ENCODE measurements at regions not wholly inside any gene's neighbourhood (a gene's known extent, or its start where the extent isn't known, plus 50 kb on each side); places are given as distances from the start of the nearest gene placed in this dataset.

DNA sequence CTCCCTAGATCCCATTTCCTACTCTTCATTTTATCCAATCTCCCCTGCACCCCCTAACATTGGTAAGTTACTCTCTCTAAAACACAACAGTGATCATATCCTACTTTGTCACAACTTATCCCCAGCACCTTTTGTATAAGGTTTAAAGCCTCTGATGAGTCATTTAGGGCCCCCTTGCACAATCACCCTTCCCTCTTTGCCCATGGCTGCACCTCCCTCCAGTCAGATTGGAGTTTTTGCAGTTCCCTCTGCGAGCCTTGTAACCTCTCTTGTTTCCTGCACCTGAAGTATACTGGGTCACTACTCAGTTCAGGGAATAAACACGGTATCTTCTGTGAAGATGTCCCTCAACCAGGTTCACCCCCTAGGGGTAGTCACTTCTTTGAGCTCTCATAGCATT lies 55.9 kb upstream of the ADRB1 start:
- TF ChIP-seq TAF1 (IDR thresholded peaks at IDR 0.05; ENCODE audit: low read depth) (no peak), EZH2 (IDR thresholded peaks at IDR 0.05; ENCODE audit: borderline replicate concordance, insufficient read depth, low read length, poor library complexity, severe bottlenecking) (no peak), SMC3 (conservative IDR thresholded peaks at IDR 0.05; ENCODE audit: poor library complexity) (no peak), EP300 (conservative IDR thresholded peaks at IDR 0.05; ENCODE audit: poor library complexity, severe bottlenecking) (no peak), CTCF (IDR thresholded peaks at IDR 0.05; ENCODE audit: poor library complexity, severe bottlenecking) (no peak), RAD21 (conservative IDR thresholded peaks at IDR 0.05) (no peak)
- H3K9ac ChIP-seq (ENCODE audit: low read length), result no peak overlapping the region
- no peaks in the 10 kb centered on the region for H3K9me3 ChIP-seq (ENCODE audit: low read length)
- H3K4me3 ChIP-seq (ENCODE audit: low read length), result no peak overlapping the region
- no peak overlapping the region for H3K27ac ChIP-seq (ENCODE audit: low read length)
- no peaks in the 10 kb centered on the region for H3F3A ChIP-seq (ENCODE audit: insufficient read depth, low read length, poor library complexity, severe bottlenecking)
- H2AFZ ChIP-seq (ENCODE audit: low read depth, low read length), result no peak overlapping the region
- H3K79me2 ChIP-seq (replicated peaks; ENCODE audit: insufficient read depth, low read length), result no peaks in the 10 kb centered on the region
- H3K27me3 ChIP-seq (ENCODE audit: insufficient read depth, low read depth, low read length), result no peaks in the 10 kb centered on the region
- no peaks in the 10 kb centered on the region for H3K36me3 ChIP-seq (ENCODE audit: insufficient read depth, low read length)
- no peaks in the 10 kb centered on the region for H4K20me1 ChIP-seq (ENCODE audit: insufficient read depth)
- H3K4me2 ChIP-seq (ENCODE audit: low read length), result no peak overlapping the region
- H3K9me2 ChIP-seq (ENCODE audit: insufficient read depth, low read length), result no peaks in the 10 kb centered on the region

- H3K27me3 ChIP-seq (ENCODE audit: insufficient read depth, low read depth, low read length), result no peaks in the 10 kb centered on the region
- H2AFZ ChIP-seq (ENCODE audit: low read depth, low read length), result no peak overlapping the region
- no peaks in the 10 kb centered on the region for H3K9me3 ChIP-seq (ENCODE audit: low read length)
- H3K4me3 ChIP-seq (ENCODE audit: low read length), result no peak overlapping the region
- TF ChIP-seq SMC3 (conservative IDR thresholded peaks at IDR 0.05; ENCODE audit: poor library complexity) (no peak), RAD21 (conservative IDR thresholded peaks at IDR 0.05) (no peak), CTCF (IDR thresholded peaks at IDR 0.05; ENCODE audit: poor library complexity, severe bottlenecking) (no peak), POLR2AphosphoS5 (IDR thresholded peaks at IDR 0.05) (no peak), MXI1 (conservative IDR thresholded peaks at IDR 0.05; ENCODE audit: poor library complexity, severe bottlenecking) (no peak), EP300 (conservative IDR thresholded peaks at IDR 0.05; ENCODE audit: poor library complexity, severe bottlenecking) (no peak), EZH2 (IDR thresholded peaks at IDR 0.05; ENCODE audit: borderline replicate concordance, insufficient read depth, low read length, poor library complexity, severe bottlenecking) (no peak), TAF1 (IDR thresholded peaks at IDR 0.05; ENCODE audit: low read depth) (no peak)
- TF ChIP-seq, protein P1, sequence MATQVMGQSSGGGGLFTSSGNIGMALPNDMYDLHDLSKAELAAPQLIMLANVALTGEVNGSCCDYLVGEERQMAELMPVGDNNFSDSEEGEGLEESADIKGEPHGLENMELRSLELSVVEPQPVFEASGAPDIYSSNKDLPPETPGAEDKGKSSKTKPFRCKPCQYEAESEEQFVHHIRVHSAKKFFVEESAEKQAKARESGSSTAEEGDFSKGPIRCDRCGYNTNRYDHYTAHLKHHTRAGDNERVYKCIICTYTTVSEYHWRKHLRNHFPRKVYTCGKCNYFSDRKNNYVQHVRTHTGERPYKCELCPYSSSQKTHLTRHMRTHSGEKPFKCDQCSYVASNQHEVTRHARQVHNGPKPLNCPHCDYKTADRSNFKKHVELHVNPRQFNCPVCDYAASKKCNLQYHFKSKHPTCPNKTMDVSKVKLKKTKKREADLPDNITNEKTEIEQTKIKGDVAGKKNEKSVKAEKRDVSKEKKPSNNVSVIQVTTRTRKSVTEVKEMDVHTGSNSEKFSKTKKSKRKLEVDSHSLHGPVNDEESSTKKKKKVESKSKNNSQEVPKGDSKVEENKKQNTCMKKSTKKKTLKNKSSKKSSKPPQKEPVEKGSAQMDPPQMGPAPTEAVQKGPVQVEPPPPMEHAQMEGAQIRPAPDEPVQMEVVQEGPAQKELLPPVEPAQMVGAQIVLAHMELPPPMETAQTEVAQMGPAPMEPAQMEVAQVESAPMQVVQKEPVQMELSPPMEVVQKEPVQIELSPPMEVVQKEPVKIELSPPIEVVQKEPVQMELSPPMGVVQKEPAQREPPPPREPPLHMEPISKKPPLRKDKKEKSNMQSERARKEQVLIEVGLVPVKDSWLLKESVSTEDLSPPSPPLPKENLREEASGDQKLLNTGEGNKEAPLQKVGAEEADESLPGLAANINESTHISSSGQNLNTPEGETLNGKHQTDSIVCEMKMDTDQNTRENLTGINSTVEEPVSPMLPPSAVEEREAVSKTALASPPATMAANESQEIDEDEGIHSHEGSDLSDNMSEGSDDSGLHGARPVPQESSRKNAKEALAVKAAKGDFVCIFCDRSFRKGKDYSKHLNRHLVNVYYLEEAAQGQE (IDR thresholded peaks at IDR 0.05; ENCODE audit: borderline replicate concordance), result no peak
- no peak overlapping the region for H3K27ac ChIP-seq (ENCODE audit: low read length)
- H3K79me2 ChIP-seq (replicated peaks; ENCODE audit: insufficient read depth, low read length), result no peaks in the 10 kb centered on the region
- no peak overlapping the region for H3K4me2 ChIP-seq (ENCODE audit: low read length)
- H3F3A ChIP-seq (ENCODE audit: insufficient read depth, low read length, poor library complexity, severe bottlenecking), result no peaks in the 10 kb centered on the region
- H3K9me2 ChIP-seq (ENCODE audit: insufficient read depth, low read length), result no peaks in the 10 kb centered on the region
- H3K9ac ChIP-seq (ENCODE audit: low read length), result no peak overlapping the region
- no peaks in the 10 kb centered on the region for H4K20me1 ChIP-seq (ENCODE audit: insufficient read depth)
- no peaks in the 10 kb centered on the region for H3K36me3 ChIP-seq (ENCODE audit: insufficient read depth, low read length)
Observed at GRCh38 chr10:113988535-113988934, 55.1 kb upstream of the ADRB1 start.

Data from neural cell (in vitro differentiated cells).